Left lung (tissue), 4 donors: ENCODE measurements at regions not wholly inside any gene's neighbourhood (a gene's known extent, or its start where the extent isn't known, plus 50 kb on each side); places are given as distances from the start of the nearest gene placed in this dataset.
"Not testable (repeated sequence)": the region's sequence is repeated elsewhere in the genome, so short reads cannot be mapped to it uniquely, and the experiment has no call there.

Experiments used
- ATAC-seq: fragments of 200-7000 bp; cut with Tn5 transposase; one replicate; pipeline ENCODE4 v1.9.1; 2020; ENCODE audit warnings: moderate library complexity
- DNase-seq, 4 donors: peaks; one replicate each; pipeline ENCODE4 v3.0.0-alpha.2; 2013 to 2020
- H3K27ac ChIP-seq, 2 donors: fragments of 200-600 bp; sonication (generic) in 1 of 2; one replicate each; pipeline versions ENCODE4 v1.5.0 to v1.8.0; 2020 to 2021
- H3K27me3 ChIP-seq, 2 donors: fragments of 200-600 bp; sonication (generic) in 1 of 2; one replicate each; pipeline versions ENCODE4 v1.5.0 to v1.8.0; 2020 to 2021
- H3K36me3 ChIP-seq, 2 donors: fragments of 200-600 bp; sonication (generic) in 1 of 2; one replicate each; pipeline versions ENCODE4 v1.5.0 to v1.8.0; 2020 to 2021
- H3K4me1 ChIP-seq, 2 donors: fragments of 200-600 bp; one replicate each; pipeline ENCODE4 v1.8.0; 2021
- H3K4me3 ChIP-seq, 2 donors: fragments of 200-600 bp; sonication (generic) in 1 of 2; one replicate each; pipeline versions ENCODE4 v1.5.0 to v1.8.0; 2020 to 2021; ENCODE audit warnings: mild to moderate bottlenecking in 1 of 2
- H3K9me3 ChIP-seq, 2 donors: fragments of 200-600 bp; sonication (generic) in 1 of 2; one replicate each; pipeline versions ENCODE4 v1.5.0 to v1.8.0; 2020 to 2021
- CTCF ChIP-seq, 2 donors: fragments of 200-600 bp; sonication (generic) in 1 of 2; IDR thresholded peaks; one replicate each; pipeline versions ENCODE4 v1.5.0 to v1.8.0; 2021; ENCODE audit warnings: antibody characterized with exemption in 2 of 2
- intact Hi-C, 2 donors: fragments of 100-400 bp; cut with DNase I; formaldehyde crosslinking; loops; one replicate each; pipeline versions ENCODE4 v1.11.2 to v1.14.2; 2022
- donor health status: DM: no; HTN: yes; CAD: no.
- donor health status: DM: no; HTN: no; CAD: no.

DNA sequence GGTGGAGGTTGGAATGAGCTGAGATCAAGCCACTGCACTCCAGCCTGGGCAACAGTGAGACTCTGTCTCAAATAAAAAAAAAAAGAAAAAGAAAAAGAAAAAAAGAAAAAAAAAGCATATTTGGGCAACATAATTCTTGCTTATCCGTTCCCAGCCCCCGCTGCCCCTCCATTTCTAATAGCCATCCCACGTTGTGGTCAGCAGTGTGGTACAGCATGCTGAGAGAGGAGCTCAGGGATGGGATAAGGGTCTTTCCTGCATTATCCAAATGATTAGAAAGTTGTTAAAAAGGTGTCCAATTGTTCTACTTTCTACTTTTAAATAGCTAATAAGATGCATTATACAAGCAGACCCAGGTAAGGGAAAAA is 104.9 kb upstream of the ZNF92 start:
- no peak for TF ChIP-seq CTCF (IDR thresholded peaks at IDR 0.05)
- no peak overlapping the region for H3K4me3 ChIP-seq
- no peak for ATAC-seq
- peaks cover 19 to 61% of the 10 kb centered on the region in 2 donors for H3K27me3 ChIP-seq
- no peaks in the 10 kb centered on the region for H3K9me3 ChIP-seq
- intact Hi-C loops, result no loop called here
- peaks cover 5% of the 10 kb centered on the region in 2 donors for H3K4me1 ChIP-seq
- no peaks in the 10 kb centered on the region for H3K36me3 ChIP-seq
- no peak overlapping the region for H3K27ac ChIP-seq
- DNase-seq, result no peak

DNA sequence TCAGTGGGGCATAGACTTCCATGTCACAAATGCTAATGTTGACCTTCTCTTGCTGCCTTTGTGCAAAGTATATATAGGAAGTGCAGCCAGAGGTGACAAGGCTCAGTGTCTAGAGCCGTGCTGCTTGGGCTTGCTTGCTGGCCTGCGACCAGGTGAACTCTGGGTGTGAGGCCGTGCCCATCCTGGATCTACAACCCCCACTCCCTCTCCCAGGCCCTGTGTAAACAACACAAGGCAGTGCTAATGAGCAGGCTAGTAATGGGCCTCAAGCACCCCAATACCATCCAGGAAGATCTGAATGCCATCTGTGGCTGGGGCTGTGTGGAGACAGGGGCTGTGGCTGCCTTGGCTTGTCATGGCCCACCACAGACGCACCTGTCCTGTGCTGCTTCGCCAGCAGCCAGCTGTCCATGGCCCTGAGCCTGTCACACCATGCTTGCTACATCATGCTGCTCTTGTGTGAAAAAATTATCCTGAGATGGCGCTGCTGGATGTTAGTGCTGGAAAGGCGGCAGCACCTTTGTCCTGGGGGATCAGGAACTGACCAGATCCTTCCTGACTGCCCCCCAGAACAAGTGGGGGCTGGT is 107.6 kb upstream of the ZNF92 start:
- Histone ChIP-seq H3K36me3 (no peaks in the 10 kb centered on the region), H3K4me3 (no peak overlapping the region), H3K9me3 (no peaks in the 10 kb centered on the region), H3K27me3 (peaks cover 19 to 35% of the 10 kb centered on the region in 2 donors), H3K27ac (no peak overlapping the region), H3K4me1 (peaks cover 5% of the 10 kb centered on the region in 2 donors)
- intact Hi-C loops, result no loop called here
- no peak for ATAC-seq
- DNase-seq, result no peak
- no peak for TF ChIP-seq CTCF (IDR thresholded peaks at IDR 0.05)

DNA sequence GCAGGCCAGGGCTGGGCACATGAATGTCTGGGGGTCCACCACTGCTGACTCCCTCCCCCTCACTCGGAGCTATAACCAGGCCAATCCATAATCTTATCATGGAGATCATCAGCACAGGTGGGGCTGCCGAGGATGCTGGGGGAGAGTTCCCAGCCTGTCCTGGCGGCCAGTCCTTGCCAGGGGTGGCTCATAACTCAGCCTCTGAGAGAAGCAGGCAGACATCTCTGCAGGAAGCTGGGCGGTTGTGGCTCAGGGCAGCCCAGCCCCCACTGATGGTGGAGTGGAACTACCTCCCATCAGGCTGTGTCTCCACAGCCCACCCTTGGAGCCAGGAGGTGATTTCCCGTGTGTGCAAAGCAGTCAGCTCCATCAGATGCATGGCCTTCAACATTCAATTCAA is 109.4 kb upstream of the ZNF92 start:
- H3K36me3 ChIP-seq, result no peaks in the 10 kb centered on the region
- intact Hi-C loops, result no loop called here
- peaks cover 1 to 17% of the 10 kb centered on the region in 2 donors for H3K27me3 ChIP-seq
- no peak for ATAC-seq
- TF ChIP-seq CTCF (IDR thresholded peaks at IDR 0.05), result no peak
- no peak for DNase-seq
- no peaks in the 10 kb centered on the region for H3K9me3 ChIP-seq
- H3K4me3 ChIP-seq, result no peak overlapping the region
- no peak overlapping the region for H3K27ac ChIP-seq
- H3K4me1 ChIP-seq, result peaks cover 2% of the 10 kb centered on the region in 2 donors

DNA sequence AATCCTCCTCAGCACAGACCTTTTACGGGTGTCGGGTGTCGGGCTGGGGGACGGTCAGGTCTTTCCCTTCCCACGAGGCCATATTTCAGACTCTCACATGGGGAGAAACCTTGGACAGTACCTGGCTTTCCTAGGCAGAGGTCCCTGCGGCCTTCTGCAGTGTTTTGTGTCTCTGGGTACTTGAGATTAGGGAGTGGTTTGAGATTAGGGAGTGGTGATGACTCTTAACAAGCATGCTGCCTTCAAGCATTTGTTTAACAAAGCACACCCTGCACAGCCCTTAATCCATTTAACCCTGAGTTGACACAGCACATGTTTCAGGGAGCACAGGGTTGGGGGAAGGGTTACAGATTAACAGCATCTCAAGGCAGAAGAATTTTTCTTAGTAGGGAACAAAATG is 113.0 kb upstream of the ZNF92 start:
- intact Hi-C loops, H3K4me1 ChIP-seq, DNase-seq, H3K9me3 ChIP-seq, H3K27me3 ChIP-seq, H3K27ac ChIP-seq, H3K4me3 ChIP-seq, H3K36me3 ChIP-seq: not testable (repeated sequence)
- peak; percentile 22 for ATAC-seq

DNA sequence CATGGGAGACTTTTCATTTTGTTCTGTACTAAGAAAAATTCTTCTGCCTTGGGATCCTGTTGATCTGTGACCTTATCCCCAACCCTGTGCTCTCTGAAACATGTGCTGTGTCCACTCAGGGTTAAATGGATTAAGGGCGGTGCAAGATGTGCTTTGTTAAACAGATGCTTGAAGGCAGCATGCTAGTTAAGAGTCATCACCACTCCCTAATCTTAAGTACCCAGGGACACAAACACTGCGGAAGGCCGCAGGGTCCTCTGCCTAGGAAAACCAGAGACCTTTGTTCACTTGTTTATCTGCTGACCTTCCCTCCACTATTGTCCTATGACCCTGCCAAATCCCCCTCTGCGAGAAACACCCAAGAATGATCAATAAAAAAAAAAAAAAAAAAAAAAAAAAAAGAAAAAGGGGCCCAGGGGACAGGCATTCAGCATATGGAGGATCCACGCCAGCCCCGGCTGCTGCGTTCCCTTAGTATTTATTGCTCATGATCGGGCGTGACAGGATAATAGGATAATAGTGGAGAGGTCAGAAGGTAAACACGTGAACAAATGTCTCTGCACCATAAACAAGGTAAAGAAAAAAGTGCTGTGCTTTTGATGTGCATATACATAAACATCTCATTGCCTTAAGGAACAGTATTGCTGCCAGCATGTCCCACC is 113.7 kb upstream of the ZNF92 start:
- H3K27me3 ChIP-seq, H3K36me3 ChIP-seq, H3K9me3 ChIP-seq, H3K4me1 ChIP-seq, intact Hi-C loops, DNase-seq, H3K4me3 ChIP-seq, H3K27ac ChIP-seq: not testable (repeated sequence)
- ATAC-seq, result peak; percentile 47

DNA sequence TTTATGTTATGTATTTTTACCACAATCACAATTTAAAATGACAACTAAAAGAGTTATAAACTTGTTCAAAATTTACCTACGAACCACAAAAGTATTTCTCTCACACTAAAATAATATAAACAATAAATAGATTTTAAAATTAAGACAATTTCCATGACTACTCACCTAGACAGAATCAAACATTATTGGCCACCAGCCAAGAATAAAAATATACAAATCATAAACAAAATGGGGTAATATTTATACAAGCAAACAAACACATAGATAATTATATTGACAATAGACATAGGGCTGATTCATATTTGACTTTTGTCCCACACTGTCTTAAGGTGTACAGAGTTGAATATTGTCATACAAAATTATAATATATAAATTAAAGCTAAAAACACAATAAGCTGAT is 119.6 kb upstream of the ZNF92 start:
- Histone ChIP-seq H3K4me3 (no peak overlapping the region), H3K27me3 (peaks cover 0 to 32% of the 10 kb centered on the region in 2 donors), H3K36me3 (no peaks in the 10 kb centered on the region), H3K9me3 (no peaks in the 10 kb centered on the region), H3K27ac (no peak overlapping the region), H3K4me1 (peaks cover 3 to 8% of the 10 kb centered on the region in 2 donors)
- ATAC-seq, result no peak
- intact Hi-C loops, result no loop called here
- TF ChIP-seq CTCF (IDR thresholded peaks at IDR 0.05), result no peak
- no peak for DNase-seq
